Fibroblast of lung (primary cell): ENCODE measurements at regions not wholly inside any gene's neighbourhood (a gene's known extent, or its start where the extent isn't known, plus 50 kb on each side); places are given as distances from the start of the nearest gene placed in this dataset.

Source experiments
- DNase-seq, 2 donors: peaks; one replicate each; pipeline versions ENCODE4 v3.0.0 to v3.0.0-alpha.2; 2010; ENCODE audit warnings: low read depth in 2 of 2
- H2AFZ ChIP-seq: 2 replicates; pipeline ENCODE4 v1.5.1; 2012; ENCODE audit warnings: low read length, control low read depth, inconsistent platforms
- H3K27ac ChIP-seq: 2 replicates; pipeline ENCODE4 v1.5.1; 2011; ENCODE audit warnings: low read length, control low read depth; ENCODE audit not compliant: insufficient read depth
- H3K27me3 ChIP-seq: 2 replicates; pipeline ENCODE4 v1.5.1; 2011; ENCODE audit warnings: mild to moderate bottlenecking, low read length; ENCODE audit not compliant: control insufficient read depth, insufficient read depth
- H3K36me3 ChIP-seq: 2 replicates; pipeline ENCODE4 v1.5.1; 2011; ENCODE audit warnings: low read length; ENCODE audit not compliant: control insufficient read depth, insufficient read depth
- H3K4me1 ChIP-seq: 2 replicates; pipeline ENCODE4 v1.5.1; 2011; ENCODE audit warnings: low read length; ENCODE audit not compliant: control insufficient read depth, insufficient read depth; ENCODE audit errors: extremely low read depth
- H3K4me2 ChIP-seq: 2 replicates; pipeline ENCODE4 v1.5.1; 2011; ENCODE audit warnings: low read length, control low read depth; ENCODE audit not compliant: insufficient read depth; ENCODE audit errors: extremely low read depth
- H3K4me3 ChIP-seq, 4 experiments: fragments of 200-600 bp in 1 of 4; sonication (generic) in 1 of 4; replicated peaks in 1 of 4; 2 replicates each; pipeline ENCODE4 v1.5.1; 2011 to 2016; ENCODE audit warnings: low read length in 4 of 4, low read depth in 3 of 4, mild to moderate bottlenecking in 3 of 4, control low read depth in 2 of 4, inconsistent platforms in 1 of 4, mixed read lengths in 1 of 4; ENCODE audit not compliant: insufficient read depth in 1 of 4; ENCODE audit errors: control extremely low read depth in 1 of 4
- H3K79me2 ChIP-seq: 2 replicates; pipeline ENCODE4 v1.5.1; 2012; ENCODE audit warnings: mild to moderate bottlenecking, low read length, inconsistent platforms; ENCODE audit not compliant: control insufficient read depth, insufficient read depth
- H3K9ac ChIP-seq: 2 replicates; pipeline ENCODE4 v1.5.1; 2011; ENCODE audit warnings: mild to moderate bottlenecking, low read length, control low read depth; ENCODE audit not compliant: insufficient read depth
- H3K9me3 ChIP-seq: 2 replicates; pipeline ENCODE4 v1.5.1; 2012; ENCODE audit warnings: low read depth, low read length; ENCODE audit not compliant: control insufficient read depth, insufficient read depth
- H4K20me1 ChIP-seq: 2 replicates; pipeline ENCODE4 v1.5.1; 2011; ENCODE audit warnings: low read length; ENCODE audit not compliant: control insufficient read depth, insufficient read depth; ENCODE audit errors: extremely low read depth
- EZH2 ChIP-seq: IDR thresholded peaks from 2 replicates; pipeline ENCODE4 v1.5.1; 2012; ENCODE audit warnings: low read length, control low read depth, mild to moderate bottlenecking; ENCODE audit errors: missing control alignments
- TF ChIP-seq, protein P1 (sequence below), 2 donors: IDR thresholded peaks in 1 of 2; conservative IDR thresholded peaks in 1 of 2; 1 replicate in 1 of 2; 2 replicates in 1 of 2; pipeline ENCODE4 v1.5.1; 2011 to 2012; ENCODE audit warnings: low read length in 2 of 2, control low read depth in 1 of 2, inconsistent platforms in 1 of 2, low read depth in 1 of 2, mild to moderate bottlenecking in 1 of 2

DNA sequence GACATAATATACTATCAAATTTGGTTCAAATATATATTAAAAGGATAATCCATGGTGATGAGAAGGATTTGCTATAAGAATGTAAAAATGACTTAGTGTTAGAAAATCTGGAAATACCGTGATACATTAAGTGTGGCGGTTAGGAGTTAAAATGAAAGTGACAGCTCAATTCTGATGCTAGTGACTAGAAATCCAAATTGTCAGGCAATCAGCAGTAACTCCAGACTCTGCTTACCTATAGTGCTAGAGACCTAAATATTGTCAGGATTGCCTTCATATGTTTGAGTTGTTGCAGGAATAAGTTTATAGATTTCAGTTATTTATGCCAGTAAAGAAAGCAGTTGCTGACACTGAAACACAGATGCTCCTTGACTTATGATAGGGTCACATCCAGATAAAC is 737.4 kb downstream of the MRPL39 start:
- H3K79me2 ChIP-seq, result no peaks in the 10 kb centered on the region
- H2AFZ ChIP-seq, result no peak overlapping the region
- no peak for DNase-seq
- H3K36me3 ChIP-seq, result no peaks in the 10 kb centered on the region
- no peak for TF ChIP-seq EZH2
- TF ChIP-seq, protein P1, sequence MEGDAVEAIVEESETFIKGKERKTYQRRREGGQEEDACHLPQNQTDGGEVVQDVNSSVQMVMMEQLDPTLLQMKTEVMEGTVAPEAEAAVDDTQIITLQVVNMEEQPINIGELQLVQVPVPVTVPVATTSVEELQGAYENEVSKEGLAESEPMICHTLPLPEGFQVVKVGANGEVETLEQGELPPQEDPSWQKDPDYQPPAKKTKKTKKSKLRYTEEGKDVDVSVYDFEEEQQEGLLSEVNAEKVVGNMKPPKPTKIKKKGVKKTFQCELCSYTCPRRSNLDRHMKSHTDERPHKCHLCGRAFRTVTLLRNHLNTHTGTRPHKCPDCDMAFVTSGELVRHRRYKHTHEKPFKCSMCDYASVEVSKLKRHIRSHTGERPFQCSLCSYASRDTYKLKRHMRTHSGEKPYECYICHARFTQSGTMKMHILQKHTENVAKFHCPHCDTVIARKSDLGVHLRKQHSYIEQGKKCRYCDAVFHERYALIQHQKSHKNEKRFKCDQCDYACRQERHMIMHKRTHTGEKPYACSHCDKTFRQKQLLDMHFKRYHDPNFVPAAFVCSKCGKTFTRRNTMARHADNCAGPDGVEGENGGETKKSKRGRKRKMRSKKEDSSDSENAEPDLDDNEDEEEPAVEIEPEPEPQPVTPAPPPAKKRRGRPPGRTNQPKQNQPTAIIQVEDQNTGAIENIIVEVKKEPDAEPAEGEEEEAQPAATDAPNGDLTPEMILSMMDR (conservative IDR thresholded peaks at IDR 0.05 in 1 of 2, IDR thresholded peaks at IDR 0.05 in 1 of 2; ENCODE audit: low read depth in 1 of 2, low read length in 2 of 2), result no peak
- H3K4me2 ChIP-seq, result no peak overlapping the region
- no peak overlapping the region for H3K9ac ChIP-seq
- no peak overlapping the region for H3K4me3 ChIP-seq
- no peaks in the 10 kb centered on the region for H3K27me3 ChIP-seq
- H4K20me1 ChIP-seq, result no peaks in the 10 kb centered on the region
- H3K4me1 ChIP-seq, result no peaks in the 10 kb centered on the region
- H3K27ac ChIP-seq, result no peak overlapping the region
- H3K9me3 ChIP-seq, result no peaks in the 10 kb centered on the region

- H3K36me3 ChIP-seq, result no peaks in the 10 kb centered on the region
- no peak for DNase-seq
- H3K4me3 ChIP-seq, result no peak overlapping the region
- no peak for TF ChIP-seq EZH2
- TF ChIP-seq, protein P1 (conservative IDR thresholded peaks at IDR 0.05 in 1 of 2, IDR thresholded peaks at IDR 0.05 in 1 of 2; ENCODE audit: low read depth in 1 of 2, low read length in 2 of 2), result no peak
- no peak overlapping the region for H2AFZ ChIP-seq
- no peak overlapping the region for H3K27ac ChIP-seq
- H3K4me1 ChIP-seq, result no peaks in the 10 kb centered on the region
- H3K27me3 ChIP-seq, result no peaks in the 10 kb centered on the region
- no peaks in the 10 kb centered on the region for H4K20me1 ChIP-seq
- no peaks in the 10 kb centered on the region for H3K9me3 ChIP-seq
- H3K9ac ChIP-seq, result no peak overlapping the region
- no peaks in the 10 kb centered on the region for H3K79me2 ChIP-seq
- no peak overlapping the region for H3K4me2 ChIP-seq
These were observed 739.2 kb downstream of the MRPL39 start for GRCh38 chr21:24868117-24868516.

DNA sequence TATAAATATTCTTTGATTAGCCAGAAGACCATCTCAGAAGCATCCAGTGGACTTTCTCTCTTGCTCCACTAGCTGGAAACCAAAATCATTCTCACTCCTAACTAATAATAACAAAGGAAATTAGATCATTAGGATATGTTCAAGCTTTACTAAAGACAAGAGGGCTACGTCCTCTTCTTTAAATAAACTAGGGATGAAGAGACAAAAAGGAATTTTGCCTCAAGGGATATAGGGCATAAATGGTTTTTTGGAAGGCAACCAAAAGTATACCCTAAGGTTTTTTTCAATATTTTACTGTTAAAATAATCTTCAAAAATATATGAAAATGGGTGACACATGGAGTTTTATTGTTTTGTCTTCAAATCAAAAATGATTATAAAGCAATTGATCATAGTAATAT is 745.8 kb downstream of the MRPL39 start:
- no peaks in the 10 kb centered on the region for H3K9me3 ChIP-seq
- no peaks in the 10 kb centered on the region for H4K20me1 ChIP-seq
- no peaks in the 10 kb centered on the region for H3K36me3 ChIP-seq
- H3K79me2 ChIP-seq, result no peaks in the 10 kb centered on the region
- no peak overlapping the region for H3K27ac ChIP-seq
- TF ChIP-seq, protein P1 (conservative IDR thresholded peaks at IDR 0.05 in 1 of 2, IDR thresholded peaks at IDR 0.05 in 1 of 2; ENCODE audit: low read depth in 1 of 2, low read length in 2 of 2), result no peak
- TF ChIP-seq EZH2, result no peak
- DNase-seq, result no peak
- H3K4me3 ChIP-seq, result no peak overlapping the region
- no peaks in the 10 kb centered on the region for H3K27me3 ChIP-seq
- no peaks in the 10 kb centered on the region for H3K4me1 ChIP-seq
- no peak overlapping the region for H3K4me2 ChIP-seq
- H3K9ac ChIP-seq, result no peak overlapping the region
- no peak overlapping the region for H2AFZ ChIP-seq
